ENCODE measurements at regions not wholly inside any gene's neighbourhood (a gene's known extent, or its start where the extent isn't known, plus 50 kb on each side); places are given as distances from the start of the nearest gene placed in this dataset.

- no peak for DNase-seq (ENCODE audit: low spot score)
These were observed 230.2 kb downstream of the IRX1 start for GRCh38 chr5:3825531-3826451.

DNA sequence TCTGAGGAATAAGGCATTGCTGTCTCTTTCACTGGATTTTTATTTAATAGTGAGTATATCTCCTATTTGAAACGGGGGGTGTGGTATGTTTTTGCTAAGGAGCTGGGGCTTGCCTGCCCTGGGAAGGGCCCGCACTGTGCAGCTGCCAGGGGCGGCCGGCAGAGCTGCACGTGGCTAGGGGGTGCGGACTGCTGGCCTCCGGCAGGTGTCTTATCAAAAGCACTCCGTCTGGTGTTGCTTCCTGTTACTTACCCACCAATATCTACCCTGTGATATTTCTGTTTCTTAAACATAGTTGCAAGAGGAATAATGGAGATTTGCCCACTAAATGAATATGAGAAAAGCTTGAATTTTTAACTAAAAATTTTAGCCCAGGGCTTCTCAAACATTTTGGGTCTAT is 232.0 kb downstream of the IRX1 start:
- no peak for DNase-seq (ENCODE audit: low spot score)

GRCh38 chr5:3828761-3829160 is 233.1 kb downstream of the IRX1 start:
- DNase-seq (ENCODE audit: low spot score), result no peak

GRCh38 chr5:3833566-3833965 is 237.9 kb downstream of the IRX1 start:
- no peak for DNase-seq (ENCODE audit: low spot score)

DNA sequence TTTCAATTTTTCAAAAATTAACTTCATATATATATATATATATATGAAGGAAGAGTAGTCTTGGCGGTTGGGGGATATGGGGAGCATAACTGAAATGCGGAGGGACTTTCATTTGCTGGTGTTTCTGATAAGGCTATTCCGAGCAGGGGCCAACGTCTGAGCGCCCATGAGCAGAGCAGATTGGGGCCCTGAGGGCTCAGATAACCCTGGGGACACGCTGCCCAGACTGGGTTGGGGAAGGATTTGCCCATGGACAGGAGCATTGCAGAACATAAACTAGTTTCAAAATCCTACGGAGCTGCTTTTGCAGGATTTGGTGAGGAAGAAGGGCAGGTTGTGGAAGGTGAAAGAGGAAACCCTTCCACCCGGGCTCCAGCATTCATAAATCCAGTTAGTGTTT is 240.2 kb downstream of the IRX1 start:
- no peak for DNase-seq (ENCODE audit: low spot score)

GRCh38 chr5:3836528-3836927 is 240.9 kb downstream of the IRX1 start:
- DNase-seq (ENCODE audit: low spot score), result no peak

DNA sequence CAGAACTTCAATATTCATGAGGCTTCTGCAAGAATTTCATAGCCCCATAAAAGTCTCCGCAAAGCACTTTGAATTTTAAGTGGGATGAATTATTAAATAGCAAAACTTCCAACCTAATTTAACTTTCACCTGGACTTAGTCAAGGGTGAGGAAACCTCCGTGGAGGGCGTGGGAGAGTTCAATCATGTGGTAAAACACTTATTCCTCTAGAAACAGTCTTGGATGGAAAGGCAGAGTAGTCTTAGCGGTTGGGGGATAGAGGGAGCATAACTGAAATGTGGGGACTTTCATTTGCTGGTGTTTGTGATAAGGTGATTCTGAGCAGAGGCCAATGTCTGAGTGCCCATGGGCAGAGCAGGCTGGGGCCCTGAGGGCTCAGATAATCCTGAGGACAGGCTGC is 241.9 kb downstream of the IRX1 start:
- no peak for DNase-seq (ENCODE audit: low spot score)

DNA sequence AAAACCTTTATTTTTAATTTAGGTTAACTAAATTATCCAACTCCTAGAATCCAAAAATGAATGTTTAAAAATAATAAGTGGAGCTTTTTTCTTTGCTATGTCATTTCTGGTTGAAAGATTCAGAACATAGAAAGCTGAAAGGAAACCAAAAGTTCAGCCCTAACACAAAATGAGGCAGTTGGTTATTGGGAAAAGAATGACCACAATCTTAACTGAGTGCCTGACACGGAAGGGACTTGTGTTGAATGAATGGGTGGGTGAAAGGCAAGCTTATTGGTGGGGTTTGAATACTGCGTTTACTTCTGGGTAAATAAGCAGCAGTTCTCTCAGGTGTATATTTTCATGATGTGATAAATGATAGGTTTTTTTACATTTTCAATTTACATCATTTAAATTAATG is 243.5 kb downstream of the IRX1 start:
- no peak for DNase-seq (ENCODE audit: low spot score)

DNA sequence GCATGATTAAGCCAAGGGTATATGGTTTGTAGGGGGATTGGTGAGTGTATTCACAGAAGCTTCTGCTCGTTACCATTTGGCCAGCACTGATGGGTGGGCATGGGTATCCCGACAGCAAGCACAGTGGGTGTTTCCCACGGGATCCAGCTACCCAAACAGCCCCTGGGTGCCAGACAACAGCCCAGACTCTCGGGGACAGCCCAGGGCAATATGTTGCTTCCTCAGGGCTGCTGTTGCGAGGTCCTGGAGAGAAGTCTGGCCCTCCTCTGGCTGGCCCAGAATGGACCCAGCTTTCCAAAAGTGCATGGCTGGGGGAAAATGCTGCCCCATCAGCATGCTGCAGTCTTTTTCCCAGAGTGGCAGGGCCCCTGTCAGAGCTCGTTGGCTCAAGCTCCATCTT is 247.0 kb downstream of the IRX1 start:
- DNase-seq (ENCODE audit: low spot score), result no peak

DNA sequence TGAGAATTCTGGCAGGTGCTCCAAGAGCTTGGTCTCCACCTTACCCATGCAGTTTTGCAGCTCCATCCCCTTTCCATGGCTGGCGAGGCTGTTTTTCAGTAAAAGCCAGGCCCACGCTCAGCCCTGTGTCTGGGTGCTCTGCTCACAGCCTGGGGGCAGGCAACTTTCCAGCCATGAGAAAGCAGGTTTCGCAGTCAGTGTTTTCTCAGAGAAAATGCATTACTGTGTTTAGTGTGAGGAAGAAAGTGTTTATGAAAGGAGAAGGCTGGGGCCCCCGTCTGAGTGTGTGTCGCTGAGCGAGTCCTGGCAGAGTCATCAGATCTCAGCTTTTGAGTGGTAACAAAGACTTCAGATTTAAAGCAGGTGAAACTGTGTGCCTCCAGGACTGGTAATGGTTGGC is 248.1 kb downstream of the IRX1 start:
- DNase-seq (ENCODE audit: low spot score), result no peak

- no peak for DNase-seq (ENCODE audit: low spot score)
These were observed 248.6 kb downstream of the IRX1 start for GRCh38 chr5:3844266-3844665.

GRCh38 chr5:3845230-3845629 is 249.6 kb downstream of the IRX1 start:
- DNase-seq (ENCODE audit: low spot score), result no peak

DNA sequence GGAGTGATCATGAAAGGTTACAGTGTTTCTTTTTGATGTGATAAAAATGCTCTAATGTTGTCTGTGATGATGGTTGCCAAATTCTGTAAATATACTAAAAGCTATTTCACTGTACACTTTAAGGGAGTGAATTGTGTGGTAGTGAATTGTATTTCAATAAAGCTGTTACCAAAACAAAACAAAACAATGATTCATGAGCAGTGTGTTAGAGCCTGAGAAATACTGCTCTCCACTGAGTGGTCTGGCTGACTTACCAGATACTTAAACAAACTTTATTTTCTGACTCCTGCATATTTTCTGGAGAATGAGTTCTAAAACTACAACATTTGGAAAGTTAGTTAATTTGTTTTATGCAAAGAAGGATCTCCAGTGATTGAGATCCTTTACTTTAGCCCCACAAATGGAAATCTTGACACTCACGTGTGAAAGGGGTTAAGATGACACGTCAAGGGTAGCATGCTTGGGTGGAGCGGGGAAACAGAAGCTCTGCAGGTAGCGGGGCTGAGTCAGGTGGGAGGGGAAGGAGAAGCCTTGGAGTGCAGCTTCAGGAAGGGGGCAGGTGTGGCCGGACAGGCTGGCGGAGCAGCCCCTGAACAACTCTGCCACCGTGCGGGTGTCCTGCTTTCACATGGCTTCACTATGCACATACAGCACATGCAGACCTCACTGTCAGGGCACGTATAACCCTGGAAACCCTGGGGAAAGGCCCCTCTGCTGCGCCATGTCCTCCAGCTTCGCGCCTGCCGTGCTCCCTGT is 256.7 kb downstream of the IRX1 start:
- DNase-seq (ENCODE audit: low spot score), result no peak

GRCh38 chr5:3853362-3853761 is 257.7 kb downstream of the IRX1 start:
- no peak for DNase-seq (ENCODE audit: low spot score)

- no peak for DNase-seq (ENCODE audit: low spot score)
These were observed 258.7 kb downstream of the IRX1 start for GRCh38 chr5:3854188-3854821.

DNA sequence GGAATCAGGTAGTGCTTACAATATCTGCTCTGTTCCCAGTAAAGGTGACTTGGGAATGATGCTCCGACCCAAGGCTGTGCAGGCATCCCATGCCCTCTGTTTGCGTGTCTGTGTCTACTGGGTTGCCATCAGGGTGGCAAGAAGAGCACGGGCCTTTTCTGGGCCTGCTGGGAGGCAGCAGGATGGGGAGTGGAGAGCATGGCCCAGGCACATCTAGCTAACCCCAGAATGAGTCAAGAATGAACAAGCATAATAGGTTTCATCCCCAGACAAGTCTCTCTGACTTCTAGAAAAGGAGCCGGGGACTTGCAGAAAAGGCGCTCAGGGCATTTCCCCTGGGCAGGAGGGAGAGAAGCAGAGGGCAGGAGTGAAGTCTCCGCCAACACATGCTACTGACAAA is 260.4 kb downstream of the IRX1 start:
- DNase-seq (ENCODE audit: low spot score), result no peak

DNA sequence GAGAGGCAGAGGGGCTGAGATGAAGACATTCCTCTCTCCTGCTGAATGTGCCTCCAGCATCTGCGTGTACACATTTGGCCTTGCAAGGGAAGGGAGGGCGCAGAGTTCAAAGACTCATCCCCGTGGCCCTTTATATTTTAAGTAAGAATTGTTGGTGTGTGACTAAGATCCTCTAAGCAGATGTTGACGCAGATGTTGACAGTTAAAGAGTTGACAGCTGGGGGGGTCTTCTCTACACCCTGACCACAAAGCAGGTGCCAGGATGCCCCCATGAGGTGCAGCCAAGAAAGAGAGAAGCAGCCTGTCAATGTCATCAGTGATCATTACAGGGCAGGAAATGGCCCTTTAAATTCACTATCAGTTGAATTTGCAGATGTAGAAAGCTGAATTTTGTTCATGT is 262.9 kb downstream of the IRX1 start:
- DNase-seq (ENCODE audit: low spot score), result no peak

DNA sequence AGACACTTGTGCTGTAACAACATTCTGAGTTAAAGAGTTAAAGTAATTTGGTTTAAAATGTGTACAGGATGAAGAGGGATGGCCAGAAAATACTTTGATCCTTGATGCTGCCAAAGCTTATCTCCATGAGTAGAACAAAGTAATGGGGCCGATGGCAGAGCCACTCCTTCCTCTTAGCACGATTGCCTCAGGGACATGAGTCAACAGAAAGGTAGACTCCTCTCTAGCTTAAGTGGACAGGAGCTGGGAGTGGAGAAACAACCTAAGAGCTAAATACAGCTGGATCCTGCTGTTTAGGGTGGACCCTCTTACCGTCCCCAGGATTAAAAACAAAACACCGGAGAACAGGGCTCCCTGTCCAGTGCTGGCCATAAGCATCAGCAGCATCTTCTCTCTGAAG is 267.3 kb downstream of the IRX1 start:
- DNase-seq (ENCODE audit: low spot score), result no peak

GRCh38 chr5:3875144-3875543 is 279.5 kb downstream of the IRX1 start:
- no peak for DNase-seq (ENCODE audit: low spot score)

GRCh38 chr5:3878267-3878666 is 282.6 kb downstream of the IRX1 start:
- no peak for DNase-seq (ENCODE audit: low spot score)

- DNase-seq (ENCODE audit: low spot score), result no peak
These were observed 287.4 kb downstream of the IRX1 start for GRCh38 chr5:3883040-3883439.

DNA sequence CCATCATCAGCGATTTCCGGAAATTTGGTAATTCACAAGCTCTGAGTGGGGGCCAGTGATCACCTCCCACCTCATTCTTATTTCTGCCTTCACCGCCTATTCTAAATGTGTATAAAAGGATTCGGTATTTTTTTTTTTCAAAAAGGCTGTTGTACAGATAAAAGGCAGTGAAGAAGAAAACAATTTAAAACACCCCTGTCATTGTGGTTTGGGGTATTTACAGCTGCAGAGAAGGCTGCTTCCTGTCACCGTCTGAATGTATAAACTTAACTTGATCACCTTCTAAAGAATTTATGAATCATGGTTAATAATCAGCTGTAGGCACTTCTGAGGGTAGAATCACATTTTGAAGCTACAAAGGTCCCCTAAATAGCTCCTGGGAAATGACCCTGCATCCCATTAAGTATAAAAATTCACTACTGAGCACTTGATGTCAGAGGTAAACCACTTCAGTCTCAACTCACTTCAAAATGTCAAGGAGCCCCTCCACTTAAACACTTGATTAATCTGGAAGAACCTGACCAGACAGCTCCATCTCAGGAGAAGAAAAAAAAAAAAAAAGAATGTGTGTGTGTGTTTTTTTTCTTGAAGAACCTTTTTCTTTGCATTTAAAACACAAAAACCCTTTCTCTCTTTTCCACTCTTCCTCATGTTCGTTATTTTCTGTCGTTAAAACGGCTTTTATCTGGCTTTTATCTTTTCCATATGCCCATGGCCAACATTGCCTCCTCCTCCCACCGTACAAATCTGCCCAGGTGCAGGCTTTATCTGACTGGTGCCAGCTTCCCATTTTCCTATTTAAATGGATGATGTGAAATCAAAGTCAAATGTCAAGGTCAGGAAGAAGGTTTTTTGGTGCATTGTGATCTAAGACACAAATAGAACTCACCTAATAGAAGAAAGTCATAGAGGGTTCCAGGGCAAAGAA is 291.2 kb downstream of the IRX1 start:
- DNase-seq (ENCODE audit: low spot score), result no peak

Data from A172 (cell line).